HG03095 (cell line): ENCODE measurements at regions not wholly inside any gene's neighbourhood (a gene's known extent, or its start where the extent isn't known, plus 50 kb on each side); places are given as distances from the start of the nearest gene placed in this dataset.
"Not testable (repeated sequence)": the region's sequence is repeated elsewhere in the genome, so short reads cannot be mapped to it uniquely, and the experiment has no call there.

Experiments used
- ATAC-seq: cut with Tn5 transposase; IDR thresholded peaks from one replicate; pipeline ENCODE4 v1.9.1; 2021; ENCODE audit warnings: moderate library complexity; ENCODE audit not compliant: unreplicated experiment

DNA sequence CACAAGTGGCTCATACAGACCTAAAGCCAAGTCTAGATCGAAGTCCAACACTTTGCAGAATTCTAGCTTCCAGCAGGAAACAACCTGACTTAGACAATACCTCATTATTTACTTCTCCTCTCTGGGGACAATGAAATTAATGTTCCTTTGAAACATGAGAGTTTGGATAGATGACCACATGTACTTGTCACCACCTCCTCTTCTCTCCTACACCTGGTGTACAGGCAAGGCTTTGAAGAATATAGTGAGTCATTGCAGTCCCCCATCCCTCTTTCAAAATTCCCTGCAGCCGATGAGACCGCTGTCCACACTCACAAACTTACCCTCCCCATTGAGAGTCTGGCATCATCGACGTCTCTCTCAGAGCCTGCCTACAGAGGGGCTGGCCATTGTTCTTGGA is 189.0 kb upstream of the HES1 start:
- no peak for ATAC-seq

DNA sequence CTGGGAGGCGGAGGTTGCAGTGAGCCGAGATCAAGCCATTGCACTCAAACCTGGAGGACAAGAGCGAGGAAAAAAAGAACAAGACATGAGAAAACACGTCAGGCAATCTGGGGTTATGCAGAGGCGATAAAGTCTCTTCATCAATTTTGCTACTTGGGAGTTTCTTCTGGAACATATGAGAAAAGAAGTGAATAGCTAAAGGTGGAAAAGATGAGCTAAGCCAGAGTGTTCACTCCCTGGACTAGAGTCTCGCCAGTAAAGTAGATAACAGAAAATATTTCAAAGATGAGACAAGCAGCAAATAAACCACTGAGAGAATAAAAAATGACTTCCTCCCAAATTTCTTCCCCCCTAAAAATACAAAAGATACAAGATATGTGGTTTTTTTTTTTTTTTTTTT is 188.4 kb upstream of the HES1 start:
- ATAC-seq: no peak

DNA sequence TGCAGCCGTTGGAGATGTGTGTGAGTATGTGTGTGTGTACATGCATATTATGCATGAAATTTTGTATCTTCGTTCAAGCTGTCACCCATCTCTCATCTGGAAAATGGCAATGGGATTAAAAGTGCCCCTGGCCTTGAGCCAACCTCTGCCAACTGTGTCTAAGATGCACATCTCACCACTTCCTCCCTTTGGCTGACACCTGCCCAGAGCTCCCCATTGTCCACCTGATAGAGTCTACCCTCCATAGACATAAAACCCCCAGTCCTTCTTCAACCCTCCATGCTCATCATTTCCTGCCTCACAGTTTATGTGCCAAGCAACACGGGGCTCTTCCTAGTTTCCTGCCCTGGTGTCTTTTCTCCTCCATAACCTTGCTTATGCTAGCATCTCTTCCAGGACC is 187.5 kb upstream of the HES1 start:
- no peak for ATAC-seq

DNA sequence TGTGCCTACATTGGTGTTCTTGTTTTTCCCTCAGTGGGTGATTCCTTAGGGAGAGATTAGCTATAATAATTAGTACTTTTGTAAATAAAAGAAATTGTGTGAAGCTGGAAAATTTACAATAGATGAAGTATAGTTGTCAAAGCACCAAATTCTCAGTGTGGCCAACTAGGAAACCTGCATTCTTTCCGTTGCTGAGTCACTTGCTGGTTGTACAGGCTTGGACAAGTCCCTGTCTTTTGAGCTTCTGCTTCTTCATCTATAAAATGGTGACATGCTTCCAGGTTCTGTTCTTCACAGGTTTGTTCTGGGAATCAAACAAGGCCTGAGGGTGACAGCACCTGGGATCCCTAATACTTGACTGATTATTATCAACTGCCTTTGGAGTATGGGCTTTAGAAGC is 184.1 kb upstream of the HES1 start:
- ATAC-seq: no peak

DNA sequence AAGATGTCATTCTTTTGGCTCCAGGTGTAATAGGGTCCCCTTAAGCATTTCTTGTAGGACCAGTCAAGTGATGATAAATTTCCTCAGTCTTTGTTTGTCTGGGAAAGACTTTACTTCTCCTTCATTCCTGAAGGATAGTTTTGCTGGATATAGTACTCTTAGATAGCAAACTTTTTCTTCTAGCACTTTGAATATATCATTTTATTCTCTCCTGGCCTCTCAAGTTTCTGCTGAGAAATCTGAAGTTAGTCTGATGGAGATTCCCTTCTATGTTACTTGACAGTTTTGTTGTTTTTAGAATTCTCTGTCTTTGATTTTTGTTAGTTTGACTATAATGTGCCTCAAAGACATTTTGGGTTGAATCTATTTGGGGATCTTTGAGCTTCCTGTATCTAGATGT is 181.2 kb upstream of the HES1 start:
- no peak for ATAC-seq

DNA sequence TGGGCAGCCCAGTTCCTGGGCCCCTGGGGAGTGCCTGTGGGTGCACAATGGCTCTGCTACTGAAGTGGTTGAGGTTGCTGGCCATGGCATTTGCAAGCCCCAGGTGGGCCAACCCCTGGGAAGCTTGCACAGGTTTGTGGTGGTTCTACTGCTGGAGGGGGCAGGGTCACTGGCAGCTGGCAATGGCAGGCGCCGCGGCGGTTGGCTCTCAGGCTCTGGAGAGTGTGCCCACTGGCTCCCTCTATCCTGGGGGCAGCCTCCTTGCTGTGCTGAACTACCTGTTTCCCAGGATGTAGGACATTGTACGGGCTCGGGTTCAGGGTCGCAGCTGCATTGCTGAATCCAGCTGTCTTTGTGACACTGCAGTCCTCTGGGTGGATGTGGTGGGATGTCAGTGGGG is 180.2 kb upstream of the HES1 start:
- ATAC-seq: no peak

DNA sequence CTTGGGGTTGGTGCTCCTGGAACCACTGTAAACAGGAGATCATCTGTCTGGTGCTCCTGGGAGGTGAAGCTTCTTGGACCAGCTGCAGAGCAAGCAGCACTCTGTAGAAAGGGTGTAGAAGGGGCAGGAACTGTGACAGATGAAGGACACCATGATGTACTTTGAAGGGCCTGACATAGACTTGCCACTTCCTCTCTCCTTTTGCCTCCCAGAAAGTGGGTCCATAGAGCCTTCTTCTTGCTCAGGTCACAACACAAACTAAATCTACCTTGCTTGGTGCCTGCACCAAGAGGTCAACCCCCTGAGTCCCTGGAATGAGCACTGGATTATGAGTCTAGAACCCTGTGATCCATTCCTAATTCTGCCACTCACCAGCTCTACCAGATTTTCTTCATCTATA is 176.1 kb upstream of the HES1 start:
- no peak for ATAC-seq

DNA sequence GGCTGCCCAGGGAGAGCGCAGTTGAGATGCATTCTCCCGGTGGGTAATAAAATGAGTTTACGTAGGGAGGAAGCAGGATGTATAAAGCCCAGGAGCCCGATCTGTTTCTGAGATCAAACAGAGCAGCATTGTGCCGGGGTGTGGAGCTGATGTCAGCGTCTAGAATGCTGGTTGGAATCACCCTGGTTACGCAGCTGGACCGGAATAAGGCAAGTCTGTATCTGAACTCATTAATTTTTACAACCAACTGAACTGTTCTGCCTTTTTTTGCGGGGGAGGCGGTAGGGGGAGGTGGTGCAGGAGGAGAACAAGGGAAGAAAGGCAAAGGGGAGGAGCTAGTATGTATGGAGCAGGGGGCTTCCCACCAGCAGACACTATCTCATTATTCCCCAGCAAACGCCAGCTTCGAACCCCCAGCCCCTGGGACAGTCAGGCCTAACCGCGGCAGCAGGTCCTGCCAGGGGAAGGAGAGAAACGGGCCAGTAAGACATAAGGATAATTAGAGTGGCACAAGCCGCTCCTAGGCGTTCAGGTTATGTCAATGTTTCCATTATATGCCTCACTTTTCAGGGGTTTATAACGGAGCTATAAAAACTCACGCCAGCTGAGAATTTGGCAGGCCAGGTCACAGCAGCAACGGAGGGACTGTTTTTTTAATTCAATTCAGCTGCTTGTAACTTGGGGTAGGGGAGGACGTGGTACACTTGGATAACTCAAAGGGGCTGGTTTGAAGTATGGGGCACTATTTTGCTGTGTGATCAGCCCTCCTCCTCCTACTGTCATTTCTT is 175.3 kb upstream of the HES1 start:
- ATAC-seq: no peak

DNA sequence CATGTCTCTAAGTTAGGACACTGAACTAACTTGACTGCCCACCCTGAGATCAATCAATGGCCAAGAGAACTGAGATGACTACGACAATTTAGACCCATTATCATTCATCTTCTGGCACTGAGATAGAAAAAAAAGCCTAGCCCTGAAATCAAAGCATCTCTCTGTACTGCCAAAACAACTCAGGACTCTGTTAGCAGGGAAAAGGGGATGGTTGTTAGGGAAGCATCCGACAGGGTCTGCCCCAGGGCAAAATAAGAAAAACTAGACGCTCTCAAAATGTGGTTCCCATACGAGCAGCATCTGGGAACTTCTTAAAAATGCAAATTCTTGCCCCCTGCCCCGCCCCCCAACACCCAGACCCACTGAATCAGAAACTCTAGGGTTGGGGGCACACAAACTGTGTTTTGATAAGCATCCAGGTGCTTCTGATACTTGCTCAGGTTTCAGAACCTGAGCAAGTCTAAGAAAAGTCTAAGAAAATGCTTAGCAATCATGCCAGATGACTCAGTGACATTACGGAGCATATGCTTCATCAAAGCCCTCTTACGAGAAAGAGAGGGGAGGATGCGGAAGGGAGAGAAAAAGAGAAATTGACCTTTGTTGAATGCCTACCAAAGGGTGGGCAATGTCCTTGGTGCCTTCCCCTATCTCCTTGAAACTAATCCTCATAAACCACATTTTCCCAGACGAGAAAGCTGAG is 172.8 kb upstream of the HES1 start:
- ATAC-seq: no peak

DNA sequence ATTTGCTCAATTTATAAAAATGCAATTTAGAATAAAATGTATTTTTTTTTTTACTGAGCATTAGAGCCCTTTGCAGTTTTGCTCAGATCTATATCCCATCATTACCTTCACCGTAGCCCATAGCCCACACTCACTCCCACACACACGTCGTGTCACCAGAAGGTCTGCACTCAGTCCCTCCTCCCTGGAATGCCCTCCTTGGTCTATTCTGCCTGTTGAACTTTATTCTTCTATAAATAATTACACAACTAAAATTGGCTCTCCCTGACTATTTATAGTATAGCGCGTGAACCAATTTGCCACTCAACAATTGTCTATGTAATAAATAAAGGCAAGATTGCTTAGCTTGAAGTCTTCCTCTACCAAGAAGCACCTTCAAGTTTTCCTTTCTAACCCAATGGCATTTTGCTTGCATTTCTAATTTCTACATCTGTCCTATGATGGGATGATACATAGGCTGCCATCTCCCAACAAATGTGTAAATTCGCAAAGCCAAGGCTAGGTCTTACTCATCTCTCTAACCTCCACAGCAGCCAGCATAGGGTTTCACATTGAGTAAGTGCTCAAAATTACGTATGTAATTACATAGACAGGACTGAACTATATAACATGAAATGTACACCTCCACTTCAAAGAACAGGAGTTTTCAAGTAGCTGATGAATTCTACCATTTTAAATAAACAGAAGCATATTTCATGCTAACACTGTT is 172.0 kb upstream of the HES1 start:
- ATAC-seq: peak; percentile 65

DNA sequence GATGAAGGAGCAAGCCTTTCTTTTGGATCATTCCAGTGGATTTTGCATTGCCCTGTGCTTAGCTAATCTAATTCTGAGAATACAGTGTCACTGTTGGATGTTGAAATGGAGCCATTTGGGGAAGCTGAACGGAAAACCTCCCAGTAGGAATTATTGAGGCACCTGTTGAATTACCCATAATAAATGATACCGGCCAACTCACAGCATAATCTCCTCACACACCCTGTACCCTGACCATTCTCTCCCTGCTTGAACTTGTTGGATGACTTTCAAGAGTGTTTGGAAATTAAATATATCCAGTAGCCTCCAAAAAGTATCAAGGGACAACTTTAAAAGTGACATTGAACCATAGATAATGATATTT is 171.4 kb upstream of the HES1 start:
- no peak for ATAC-seq

DNA sequence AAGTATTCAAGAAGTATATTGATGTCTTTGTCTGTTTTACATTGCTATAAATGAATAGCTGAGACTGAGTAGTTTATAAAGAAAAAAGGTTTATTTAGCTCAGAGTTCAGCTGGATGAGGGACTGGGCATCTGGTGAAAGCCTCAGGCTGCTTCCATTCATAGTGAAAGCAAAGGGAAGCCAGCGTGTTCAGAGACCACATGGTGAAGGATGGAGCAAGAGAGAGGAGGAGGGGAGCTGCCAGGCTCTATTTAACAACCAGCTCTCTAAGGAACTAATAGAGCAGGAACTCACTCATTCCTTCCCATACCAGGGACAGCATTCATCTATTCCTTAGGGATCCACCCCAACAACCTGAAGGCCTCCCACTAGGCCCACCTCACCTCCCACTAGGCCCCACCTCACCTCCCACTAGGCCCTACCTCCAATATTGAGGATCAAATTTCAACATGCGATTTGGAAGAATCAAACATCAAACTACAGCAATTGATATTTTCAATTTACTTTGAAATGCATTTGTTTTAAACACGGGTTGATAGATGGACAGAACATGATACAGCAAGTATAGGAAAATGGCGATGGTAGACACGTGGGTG is 167.5 kb upstream of the HES1 start:
- ATAC-seq: no peak

DNA sequence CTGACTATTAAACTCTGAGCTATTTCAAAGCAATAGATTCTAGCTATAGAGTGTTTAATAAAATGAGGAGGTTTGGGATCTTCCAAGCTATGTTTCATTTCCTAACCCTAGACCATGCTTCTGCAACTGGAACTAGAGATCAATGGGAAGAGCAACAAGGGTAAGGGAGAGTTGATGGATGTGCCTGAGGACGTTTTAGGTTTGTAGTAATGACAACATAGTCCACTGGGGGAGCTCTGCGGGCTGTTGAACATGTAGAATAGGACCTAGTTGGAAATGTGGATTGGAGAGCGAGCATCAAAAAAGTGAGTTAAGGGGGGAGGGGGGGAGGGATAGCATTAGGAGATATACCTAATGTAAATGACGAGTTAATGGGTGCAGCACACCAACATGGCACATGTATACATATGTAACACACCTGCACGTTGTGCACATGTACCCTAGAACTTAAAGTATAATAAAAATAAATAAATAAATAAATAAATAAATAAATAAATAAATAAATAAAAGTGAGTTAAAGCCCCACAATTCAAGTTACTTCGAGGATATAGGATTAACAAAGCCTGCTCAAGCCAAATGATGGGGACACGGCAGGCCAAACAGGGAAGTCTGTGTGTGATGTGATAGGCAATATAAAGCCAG is 165.7 kb upstream of the HES1 start:
- ATAC-seq: not testable (repeated sequence)

DNA sequence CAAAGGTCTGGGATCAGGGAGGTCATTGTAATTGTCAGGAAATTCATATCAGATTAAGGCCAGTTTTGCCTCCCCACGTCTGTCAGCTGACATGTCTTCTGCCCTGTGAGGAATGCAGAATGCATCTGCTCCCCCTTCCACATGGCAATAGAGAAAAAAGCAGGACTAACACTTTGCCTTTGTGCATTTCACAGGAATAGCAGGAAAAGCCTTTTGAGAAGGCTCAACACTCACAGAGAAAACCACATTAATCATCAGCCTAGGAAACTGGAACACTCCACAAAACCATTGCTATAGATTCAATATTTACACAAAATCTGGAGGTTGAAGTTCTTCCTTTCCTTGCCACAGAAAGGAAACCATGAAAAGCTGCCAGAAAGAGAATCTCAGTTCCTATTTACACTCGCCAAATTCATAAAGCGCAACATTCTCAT is 165.2 kb upstream of the HES1 start:
- peak; percentile 30 for ATAC-seq

DNA sequence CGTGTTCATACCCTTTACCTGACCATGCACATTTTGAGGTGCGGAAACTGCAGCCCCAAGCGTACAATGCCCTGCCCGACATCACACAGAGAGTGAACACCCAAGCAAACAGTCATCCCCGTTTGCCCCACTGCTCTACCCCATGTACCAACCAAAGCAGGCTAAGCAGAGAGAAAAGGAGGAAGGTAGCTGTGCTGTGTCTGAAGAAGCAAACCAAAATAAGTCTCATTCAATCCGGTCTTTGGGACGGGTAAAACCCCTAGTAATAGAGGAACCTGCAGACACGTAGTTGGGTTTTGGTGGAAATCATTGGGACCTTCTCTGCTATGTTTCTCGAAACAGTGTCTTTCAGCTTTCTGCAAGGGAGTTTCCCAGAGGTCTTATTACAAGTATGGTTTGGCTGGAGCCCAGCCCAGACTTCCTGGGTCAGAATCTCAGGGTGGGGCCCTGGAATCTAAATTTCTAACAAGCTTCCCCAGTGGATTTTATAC is 164.6 kb upstream of the HES1 start:
- peak; percentile 88 for ATAC-seq

DNA sequence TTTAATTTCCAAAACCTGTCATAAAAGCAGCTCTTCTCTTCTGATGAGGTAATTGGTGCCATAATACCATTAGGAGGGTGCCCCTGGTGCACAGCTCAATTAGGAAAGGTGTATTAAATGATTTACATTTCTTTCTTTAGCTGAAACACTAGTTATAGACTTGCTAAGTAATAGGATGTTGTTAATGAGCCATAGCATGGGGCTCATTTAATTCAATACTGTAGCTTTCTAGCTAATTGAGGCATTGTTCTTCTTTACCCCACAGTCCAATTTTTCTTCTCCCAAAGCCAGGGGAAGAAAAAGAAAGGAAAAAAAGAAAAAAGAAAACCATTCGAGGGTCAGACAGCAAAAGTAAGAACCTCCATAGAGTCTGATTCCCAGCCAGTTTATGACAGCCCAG is 164.0 kb upstream of the HES1 start:
- ATAC-seq: no peak

DNA sequence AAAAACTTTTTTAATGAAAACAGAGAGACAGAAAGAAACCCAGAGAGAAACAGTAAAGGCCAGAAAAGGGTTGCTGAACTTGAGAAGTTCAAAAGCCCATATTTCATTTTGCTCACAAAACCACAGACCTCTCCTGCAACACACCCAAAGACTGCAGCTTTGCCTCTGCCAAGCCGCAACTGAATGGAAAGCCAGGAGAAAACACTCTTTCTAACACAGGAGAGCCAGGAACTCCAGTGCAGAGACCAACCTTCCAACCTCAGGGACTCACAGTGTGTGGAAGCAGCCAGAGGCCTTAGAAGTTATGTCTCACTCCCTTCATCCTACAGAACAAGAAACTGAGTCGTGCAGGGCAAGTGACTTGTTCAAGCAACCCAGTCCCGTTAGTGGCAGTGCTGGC is 163.1 kb upstream of the HES1 start:
- no peak for ATAC-seq

DNA sequence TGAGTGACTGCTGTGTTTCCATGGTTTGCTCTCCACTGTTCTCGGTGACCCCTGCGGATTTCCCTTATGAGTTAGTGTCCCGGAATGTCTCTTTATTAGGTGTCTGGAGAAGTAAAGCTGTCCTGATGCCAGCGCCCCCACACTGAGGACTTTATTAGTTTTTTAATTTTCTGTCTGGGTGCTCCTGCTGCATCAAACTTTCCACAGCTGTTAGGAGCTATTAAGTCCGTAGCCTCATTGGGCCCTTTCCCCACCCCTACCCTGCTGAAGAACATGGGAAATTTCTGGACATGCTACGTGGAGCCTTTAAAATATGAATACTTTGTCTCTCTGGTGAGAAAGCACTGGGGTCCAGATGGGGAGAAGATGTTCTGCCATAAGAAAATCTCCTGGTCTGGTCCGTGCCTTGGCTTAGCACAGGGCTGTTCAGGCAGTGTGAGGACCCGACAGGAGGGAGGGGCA is 161.7 kb upstream of the HES1 start:
- no peak for ATAC-seq

DNA sequence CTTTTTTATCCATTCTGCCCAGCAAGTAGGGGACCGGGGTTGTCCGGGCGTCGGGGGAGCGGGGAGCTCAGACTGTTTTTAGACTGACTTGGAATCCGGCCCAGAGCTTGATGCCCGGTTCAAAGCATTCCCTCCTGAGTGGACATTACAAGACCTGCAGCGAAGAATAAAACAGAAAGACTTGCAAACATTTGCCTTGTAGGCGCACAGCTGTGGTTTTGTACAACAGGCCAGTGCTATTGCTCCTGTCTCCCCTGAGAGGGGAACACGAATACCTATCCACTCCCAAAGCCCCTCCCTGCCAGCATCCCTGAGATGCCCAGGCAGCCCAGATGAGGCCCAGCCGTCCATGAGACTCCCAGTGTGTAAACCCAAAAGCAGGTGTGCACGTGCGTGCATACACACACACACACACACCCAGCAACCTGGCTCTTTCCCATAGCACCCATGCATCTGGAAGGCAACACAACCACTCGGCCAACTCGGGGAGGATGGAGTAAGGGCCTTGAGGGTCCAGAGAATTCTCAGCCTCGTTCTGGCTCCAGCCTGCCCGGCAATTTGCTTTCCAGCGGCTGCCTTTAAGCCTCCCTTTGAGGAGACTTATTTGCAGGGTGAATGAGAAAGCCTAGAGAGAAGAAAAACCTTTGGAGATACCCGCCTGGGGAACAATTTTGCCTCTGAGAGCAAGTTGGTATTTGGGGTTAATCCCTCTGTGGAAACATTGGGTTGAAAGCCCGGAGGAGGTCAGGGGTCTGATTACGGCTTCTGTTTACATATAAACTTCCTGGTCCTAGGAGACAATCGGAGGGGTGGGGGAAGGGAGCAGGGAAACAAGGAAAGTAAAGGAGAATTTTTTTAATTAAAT is 161.0 kb upstream of the HES1 start:
- ATAC-seq: no peak

DNA sequence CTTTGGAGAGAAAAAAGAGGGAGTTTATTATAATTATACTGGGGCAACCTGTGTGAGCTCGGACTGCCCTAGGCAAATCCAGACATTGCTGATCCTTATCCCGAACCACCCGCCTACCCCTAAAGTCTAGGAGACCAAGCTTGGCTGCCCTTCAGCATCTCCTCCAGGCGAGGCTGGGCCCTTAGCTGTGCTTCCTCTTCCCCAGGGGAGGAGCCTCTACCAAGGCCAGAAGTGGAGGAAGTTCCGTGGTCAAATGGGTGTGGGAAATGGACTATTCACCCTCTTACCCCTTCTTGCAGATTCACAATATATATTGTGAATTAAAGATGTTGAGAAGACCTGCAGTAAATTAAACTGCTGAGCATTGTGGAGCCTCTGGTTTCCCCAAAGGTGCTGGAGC is 158.3 kb upstream of the HES1 start:
- ATAC-seq: no peak
